H1 (cell line): ENCODE measurements at regions not wholly inside any gene's neighbourhood (a gene's known extent, or its start where the extent isn't known, plus 50 kb on each side); places are given as distances from the start of the nearest gene placed in this dataset.

Experiments used
- CBX8 ChIP-seq: fragments of 300-800, 300-1000 bp; sonication (generic); IDR thresholded peaks from 2 replicates; pipeline ENCODE4 v1.7.1; 2016; ENCODE audit warnings: low read depth, low read length, borderline replicate concordance
- GABPA ChIP-seq: IDR thresholded peaks from 2 replicates; pipeline ENCODE4 v1.6.1; 2011; ENCODE audit warnings: mild to moderate bottlenecking, low read length, moderate library complexity, borderline replicate concordance; ENCODE audit not compliant: insufficient read depth
- HDAC6 ChIP-seq: IDR thresholded peaks from one replicate; pipeline ENCODE4 v1.7.1; 2012; ENCODE audit warnings: low read depth, mild to moderate bottlenecking, inconsistent platforms, low read length, moderate library complexity

GRCh38 chr3:127488740-127489139 lies 101.8 kb downstream of the TPRA1 start (continued):
- TF ChIP-seq CBX8 (no peak), GABPA (no peak), HDAC6 (no peak)
